IMR-90 (cell line): ENCODE measurements at regions not wholly inside any gene's neighbourhood (a gene's known extent, or its start where the extent isn't known, plus 50 kb on each side); places are given as distances from the start of the nearest gene placed in this dataset.
"Not testable (repeated sequence)": the region's sequence is repeated elsewhere in the genome, so short reads cannot be mapped to it uniquely, and the experiment has no call there.

ENCODE experiments used
- ATAC-seq: fragments of 200-7000 bp; cut with Tn5 transposase; 2 replicates; pipeline ENCODE4 v1.9.1; 2020; ENCODE audit warnings: low read depth, mild to moderate bottlenecking, moderate library complexity
- BruUV-seq: library from RNA; stranded (reverse); fragments of 400-500 nt; replicated peaks from 2 replicates; lab custom pipeline; 2021; lab: Mats Ljungman, UMichigan
- CTCF ChIA-PET: fragments of 300-600 bp; formaldehyde crosslinking; extraction: SDS; loops from one replicate; lab custom pipeline; 2021; ENCODE audit warnings: antibody characterized with exemption; lab: Yijun Ruan, JAX
- POLR2A ChIA-PET: fragments of 300-600 bp; sonication (Branson Sonifier 250); formaldehyde crosslinking; loops from one replicate; lab custom pipeline; 2022; ENCODE audit warnings: antibody characterized with exemption; ENCODE audit not compliant: unreplicated experiment; lab: Charles Lee
- DNase-seq: peaks from one replicate; pipeline ENCODE4 v3.0.0; 2013
- H2AFZ ChIP-seq: replicated peaks from 2 replicates; pipeline ENCODE3; 2013; ENCODE audit warnings: low read length, mild to moderate bottlenecking; ENCODE audit not compliant: poor library complexity
- H2AK5ac ChIP-seq: 2 replicates; pipeline ENCODE4 v1.6.1; 2013; ENCODE audit warnings: low read depth, low read length, inconsistent platforms
- H2AK9ac ChIP-seq: replicated peaks from 2 replicates; pipeline ENCODE3; 2013; ENCODE audit warnings: mild to moderate bottlenecking, low read depth, low read length, moderate library complexity; ENCODE audit not compliant: poor library complexity
- H2BK120ac ChIP-seq: 2 replicates; pipeline ENCODE4 v1.6.1; 2013; ENCODE audit warnings: low read depth, low read length, inconsistent platforms
- H2BK15ac ChIP-seq: 3 replicates; pipeline ENCODE4 v1.6.1; 2013; ENCODE audit warnings: low read depth, low read length, inconsistent platforms
- H2BK20ac ChIP-seq: 2 replicates; pipeline ENCODE4 v1.6.1; 2013; ENCODE audit warnings: low read depth, mild to moderate bottlenecking, inconsistent platforms, low read length, moderate library complexity
- H2BK5ac ChIP-seq: 2 replicates; pipeline ENCODE4 v1.6.1; 2013; ENCODE audit warnings: mild to moderate bottlenecking, low read depth, low read length, inconsistent platforms; ENCODE audit not compliant: poor library complexity, severe bottlenecking
- H3K14ac ChIP-seq: replicated peaks from 2 replicates; pipeline ENCODE4 v1.6.1; 2013; ENCODE audit warnings: low read depth, low read length, inconsistent platforms
- H3K18ac ChIP-seq: 2 replicates; pipeline ENCODE4 v1.6.1; 2013; ENCODE audit warnings: low read depth, low read length, control low read depth
- H3K23ac ChIP-seq: 2 replicates; pipeline ENCODE4 v1.6.1; 2013; ENCODE audit warnings: low read depth, low read length, inconsistent platforms
- H3K27ac ChIP-seq: 2 replicates; pipeline ENCODE4 v1.5.1; 2013; ENCODE audit warnings: mild to moderate bottlenecking, control low read depth, low read length; ENCODE audit not compliant: insufficient read depth
- H3K27me3 ChIP-seq: 2 replicates; pipeline ENCODE4 v1.6.1; 2013; ENCODE audit warnings: low read length; ENCODE audit not compliant: control insufficient read depth, insufficient read depth
- H3K36me3 ChIP-seq: 2 replicates; pipeline ENCODE4 v1.6.1; 2013; ENCODE audit warnings: low read length, mixed read lengths; ENCODE audit not compliant: control insufficient read depth, insufficient read depth
- H3K4ac ChIP-seq: 2 replicates; pipeline ENCODE4 v1.6.1; 2013; ENCODE audit warnings: low read depth, low read length, inconsistent platforms
- H3K4me1 ChIP-seq: 2 replicates; pipeline ENCODE4 v1.6.1; 2013; ENCODE audit warnings: low read length, mixed read lengths; ENCODE audit not compliant: control insufficient read depth, insufficient read depth
- H3K4me2 ChIP-seq: 2 replicates; pipeline ENCODE4 v1.6.1; 2013; ENCODE audit warnings: low read depth, mild to moderate bottlenecking, control low read depth, low read length, moderate library complexity
- H3K4me3 ChIP-seq: 2 replicates; pipeline ENCODE4 v1.5.1; 2013; ENCODE audit warnings: low read depth, mild to moderate bottlenecking, control low read depth, low read length, moderate library complexity; ENCODE audit not compliant: insufficient read depth
- H3K56ac ChIP-seq: 2 replicates; pipeline ENCODE4 v1.6.1; 2013; ENCODE audit warnings: low read length, inconsistent platforms; ENCODE audit not compliant: insufficient read depth; ENCODE audit errors: extremely low read depth
- H3K79me1 ChIP-seq, 2 experiments: 2 replicates each; pipeline ENCODE4 v1.6.1; 2013; ENCODE audit warnings: low read length in 2 of 2, inconsistent platforms in 1 of 2, low read depth in 1 of 2
- H3K9ac ChIP-seq: 2 replicates; pipeline ENCODE4 v1.6.1; 2013; ENCODE audit warnings: low read depth, low read length, control low read depth
- H3K9me1 ChIP-seq: 2 replicates; pipeline ENCODE4 v1.6.1; 2013; ENCODE audit warnings: low read length, inconsistent platforms; ENCODE audit not compliant: insufficient read depth
- H3K9me3 ChIP-seq: 2 replicates; pipeline ENCODE4 v1.6.1; 2013; ENCODE audit warnings: low read length; ENCODE audit not compliant: control insufficient read depth, insufficient read depth
- H4K20me1 ChIP-seq: 2 replicates; pipeline ENCODE4 v1.6.1; 2013; ENCODE audit warnings: low read length, inconsistent platforms; ENCODE audit not compliant: insufficient read depth
- H4K5ac ChIP-seq: 2 replicates; pipeline ENCODE4 v1.6.1; 2013; ENCODE audit warnings: mild to moderate bottlenecking, low read depth, low read length, control low read depth
- H4K8ac ChIP-seq, 2 experiments: 2 replicates each; pipeline ENCODE4 v1.6.1; 2013; ENCODE audit warnings: low read depth in 2 of 2, low read length in 2 of 2, control low read depth in 1 of 2, inconsistent platforms in 1 of 2
- H4K91ac ChIP-seq: 2 replicates; pipeline ENCODE4 v1.6.1; 2013; ENCODE audit warnings: low read depth, low read length, inconsistent platforms; ENCODE audit not compliant: insufficient read depth
- WGBS, 2 experiments: methylation state at CpG; one replicate each; pipeline versions ENCODE4 v1.1.5 to v1.1.7; 2013; ENCODE audit warnings: missing lambda C conversion rate in 2 of 2; ENCODE audit not compliant: insufficient read length in 1 of 2; ENCODE audit errors: extremely low coverage in 2 of 2; 5-methylcytosine and 5-hydroxymethylcytosine counted together
- dilution Hi-C: fragments of 300-500 bp; cut with HindIII; formaldehyde crosslinking; loops from one replicate; pipeline ENCODE4 v1.14.3; 2018; ENCODE audit warnings: low sequenced_read_pairs; ENCODE audit not compliant: unreplicated experiment
- in situ Hi-C: fragments of 300-500 bp; cut with MboI; formaldehyde crosslinking; loops from 3 replicates; pipeline ENCODE4 v1.14.3; 2019; ENCODE audit warnings: low sequenced_read_pairs, inconsistent platforms, mixed read lengths
- intact Hi-C: fragments of 100-400 bp; cut with micrococcal nuclease; formaldehyde crosslinking; loops from 2 replicates; pipeline ENCODE4 v1.10.0; 2022

GRCh38 chr19:13680708-13681360, 83.5 kb upstream of the MRI1 start:
- H4K5ac ChIP-seq, H2AK5ac ChIP-seq, CTCF ChIA-PET, H3K27ac ChIP-seq, H3K9me3 ChIP-seq, H2AK9ac ChIP-seq, H3K56ac ChIP-seq, H2BK20ac ChIP-seq, H3K36me3 ChIP-seq, H3K4me1 ChIP-seq, H4K91ac ChIP-seq, H3K4me3 ChIP-seq, H2AFZ ChIP-seq, intact Hi-C loops, H3K79me1 ChIP-seq, H4K20me1 ChIP-seq, in situ Hi-C loops, DNase-seq, POLR2A ChIA-PET, H3K23ac ChIP-seq, H3K4ac ChIP-seq, H4K8ac ChIP-seq, H2BK5ac ChIP-seq, BruUV-seq, H2BK15ac ChIP-seq, H3K4me2 ChIP-seq, H3K27me3 ChIP-seq, H3K9me1 ChIP-seq, H3K18ac ChIP-seq, dilution Hi-C loops, H3K14ac ChIP-seq, H3K9ac ChIP-seq, ATAC-seq, H2BK120ac ChIP-seq: not testable (repeated sequence)
- WGBS, 2 experiments, result no CpG with 5 or more reads among the region's 7 CpGs

- H2AK5ac ChIP-seq, H3K4me1 ChIP-seq, H2BK15ac ChIP-seq, H3K4me2 ChIP-seq, H2AFZ ChIP-seq, H2AK9ac ChIP-seq, H3K27ac ChIP-seq, H3K4ac ChIP-seq, H3K27me3 ChIP-seq, H2BK120ac ChIP-seq, H3K23ac ChIP-seq, H3K9ac ChIP-seq, H2BK5ac ChIP-seq, intact Hi-C loops, POLR2A ChIA-PET, H3K14ac ChIP-seq, BruUV-seq, in situ Hi-C loops, H3K18ac ChIP-seq, H4K5ac ChIP-seq, H4K91ac ChIP-seq, H3K9me1 ChIP-seq, dilution Hi-C loops, DNase-seq, ATAC-seq, H4K20me1 ChIP-seq, H3K36me3 ChIP-seq, H4K8ac ChIP-seq, H3K56ac ChIP-seq, H3K79me1 ChIP-seq, H2BK20ac ChIP-seq, H3K4me3 ChIP-seq: not testable (repeated sequence)
- CTCF ChIA-PET, result interaction anchor here (0.6 kb wide), 1 partner anchor 225 kb away, joined by 3 read pairs; no protein-coding TSS in a partner anchor
- H3K9me3 ChIP-seq, result peaks cover 11% of the 10 kb centered on the region
- WGBS, 2 experiments, result no CpG with 5 or more reads among the region's 5 CpGs
Measured at GRCh38 chr19:13676967-13677366, 87.4 kb upstream of the MRI1 start.
